Kidney (tissue), 13 donors: ENCODE measurements at regions not wholly inside any gene's neighbourhood (a gene's known extent, or its start where the extent isn't known, plus 50 kb on each side); places are given as distances from the start of the nearest gene placed in this dataset.

Experiments
- DNase-seq, 5 donors: peaks; one replicate each; pipeline ENCODE4 v3.0.0-alpha.2; 2013 to 2020
- FAIRE-seq: peaks from 2 replicates; lab custom pipeline; 2012; peaks lifted over from hg19 to GRCh38; lab: Jason Lieb, UNC
- H3K27ac ChIP-seq, 2 donors: one replicate each; pipeline ENCODE4 v1.7.0; 2013; ENCODE audit warnings: low read depth in 2 of 2, low read length in 2 of 2, inconsistent platforms in 1 of 2
- H3K27me3 ChIP-seq: one replicate; pipeline ENCODE4 v1.7.1; 2013; ENCODE audit warnings: low read length, inconsistent platforms; ENCODE audit not compliant: control insufficient read depth, insufficient read depth
- H3K36me3 ChIP-seq, 3 donors: one replicate each; pipeline versions ENCODE4 v1.7.0 to v1.7.1; 2013; ENCODE audit warnings: low read length in 3 of 3, control low read depth in 1 of 3, inconsistent platforms in 1 of 3; ENCODE audit not compliant: insufficient read depth in 3 of 3, control insufficient read depth in 2 of 3
- H3K4me1 ChIP-seq, 3 donors: one replicate each; pipeline versions ENCODE4 v1.7.0 to v1.7.1; 2013; ENCODE audit warnings: low read length in 3 of 3, inconsistent platforms in 1 of 3, low read depth in 1 of 3; ENCODE audit not compliant: control insufficient read depth in 2 of 3, insufficient read depth in 2 of 3
- H3K4me3 ChIP-seq, 3 donors: one replicate each; pipeline versions ENCODE4 v1.7.0 to v1.8.1; 2013; ENCODE audit warnings: low read length in 3 of 3, control low read depth in 1 of 3, inconsistent platforms in 1 of 3
- H3K9ac ChIP-seq, 3 donors: one replicate each; pipeline versions ENCODE4 v1.7.0 to v1.7.1; 2013; ENCODE audit warnings: low read length in 3 of 3, control low read depth in 1 of 3, inconsistent platforms in 1 of 3
- H3K9me3 ChIP-seq, 3 donors: one replicate each; pipeline versions ENCODE4 v1.7.0 to v1.7.1; 2013; ENCODE audit warnings: low read length in 3 of 3, control low read depth in 1 of 3, inconsistent platforms in 1 of 3; ENCODE audit not compliant: control insufficient read depth in 2 of 3, insufficient read depth in 1 of 3
- intact Hi-C: fragments of 100-400 bp; cut with DNase I; formaldehyde crosslinking; loops from one replicate; pipeline ENCODE4 v1.11.1; 2022
- TF ChIP-seq, protein P1 (sequence below): IDR thresholded peaks from 3 replicates; pipeline ENCODE4 v1.5.1; 2012; ENCODE audit warnings: mild to moderate bottlenecking, moderate library complexity, borderline replicate concordance; ENCODE audit not compliant: insufficient read depth; ENCODE audit errors: extremely low read depth
- donor health status: control.
- donor health status: control.
- donor health status: control.
- donor health status: control.
- donor health status: control.
- donor health status: DM: yes; HTN: yes; CAD: no.
- donor health status: Normal renal cell carcinoma (clear cell type).

DNA sequence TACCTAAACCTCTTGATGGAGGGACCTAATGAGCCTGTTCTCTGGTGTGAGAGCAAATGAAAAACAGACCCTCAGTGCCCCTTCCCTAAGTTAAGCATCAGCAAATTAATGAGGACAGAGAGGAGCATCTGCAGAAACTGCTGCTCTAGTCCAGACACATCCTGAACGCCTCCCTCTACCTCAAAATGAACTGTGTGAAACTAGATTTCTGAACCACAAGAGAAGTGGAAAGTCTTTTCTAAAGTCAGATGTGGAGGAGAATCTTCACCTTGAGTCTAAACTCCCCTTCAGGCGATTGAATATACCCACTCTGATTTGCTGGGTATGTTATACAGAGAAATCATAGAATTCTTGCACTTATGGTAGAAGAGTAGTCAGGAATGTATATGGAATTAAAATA is 104.4 kb upstream of the AMZ2 start:
- H3K27ac ChIP-seq, result no peak overlapping the region
- FAIRE-seq, result no peak
- H3K9me3 ChIP-seq, result no peaks in the 10 kb centered on the region
- H3K27me3 ChIP-seq, result no peaks in the 10 kb centered on the region
- no peaks in the 10 kb centered on the region for H3K4me1 ChIP-seq
- TF ChIP-seq, protein P1, sequence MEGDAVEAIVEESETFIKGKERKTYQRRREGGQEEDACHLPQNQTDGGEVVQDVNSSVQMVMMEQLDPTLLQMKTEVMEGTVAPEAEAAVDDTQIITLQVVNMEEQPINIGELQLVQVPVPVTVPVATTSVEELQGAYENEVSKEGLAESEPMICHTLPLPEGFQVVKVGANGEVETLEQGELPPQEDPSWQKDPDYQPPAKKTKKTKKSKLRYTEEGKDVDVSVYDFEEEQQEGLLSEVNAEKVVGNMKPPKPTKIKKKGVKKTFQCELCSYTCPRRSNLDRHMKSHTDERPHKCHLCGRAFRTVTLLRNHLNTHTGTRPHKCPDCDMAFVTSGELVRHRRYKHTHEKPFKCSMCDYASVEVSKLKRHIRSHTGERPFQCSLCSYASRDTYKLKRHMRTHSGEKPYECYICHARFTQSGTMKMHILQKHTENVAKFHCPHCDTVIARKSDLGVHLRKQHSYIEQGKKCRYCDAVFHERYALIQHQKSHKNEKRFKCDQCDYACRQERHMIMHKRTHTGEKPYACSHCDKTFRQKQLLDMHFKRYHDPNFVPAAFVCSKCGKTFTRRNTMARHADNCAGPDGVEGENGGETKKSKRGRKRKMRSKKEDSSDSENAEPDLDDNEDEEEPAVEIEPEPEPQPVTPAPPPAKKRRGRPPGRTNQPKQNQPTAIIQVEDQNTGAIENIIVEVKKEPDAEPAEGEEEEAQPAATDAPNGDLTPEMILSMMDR, result no peak
- DNase-seq, result no peak
- no peaks in the 10 kb centered on the region for H3K36me3 ChIP-seq
- no peak overlapping the region for H3K4me3 ChIP-seq
- intact Hi-C loops, result no loop called here
- H3K9ac ChIP-seq, result no peak overlapping the region

- TF ChIP-seq, protein P1, result no peak
- FAIRE-seq, result no peak
Measured at GRCh38 chr17:68145088-68145487, 102.8 kb upstream of the AMZ2 start.

DNA sequence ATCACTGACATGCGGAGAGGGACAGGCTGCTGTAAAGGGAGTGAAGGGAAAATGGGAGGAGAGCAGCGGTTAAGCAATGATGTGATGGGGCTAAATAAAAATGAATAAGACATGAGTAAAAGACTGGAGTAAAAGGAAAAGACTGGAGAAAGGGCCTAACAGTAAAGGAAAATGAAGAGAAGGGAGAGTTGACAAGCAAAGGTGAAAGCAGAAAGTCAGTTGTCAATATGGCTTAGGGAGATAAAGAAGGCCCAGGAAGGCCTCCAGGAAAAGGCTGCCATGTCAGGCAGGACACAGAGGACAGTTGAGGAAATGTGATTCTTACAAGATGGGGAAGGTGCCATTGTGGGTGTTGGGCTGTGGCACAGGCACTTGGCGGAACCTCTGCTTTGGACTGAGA is 98.9 kb upstream of the AMZ2 start:
- FAIRE-seq (no peak), DNase-seq (no peak)
- no peaks in the 10 kb centered on the region for H3K36me3 ChIP-seq
- H3K27ac ChIP-seq, result no peak overlapping the region
- H3K9ac ChIP-seq, result no peak overlapping the region
- H3K4me1 ChIP-seq, result no peaks in the 10 kb centered on the region
- H3K4me3 ChIP-seq, result no peak overlapping the region
- H3K9me3 ChIP-seq, result no peaks in the 10 kb centered on the region
- H3K27me3 ChIP-seq, result no peaks in the 10 kb centered on the region
- intact Hi-C loops, result no loop called here
- TF ChIP-seq, protein P1, result no peak

More at GRCh38 chr17:68145088-68145487, 102.8 kb upstream of the AMZ2 start:
- H3K9me3 ChIP-seq, result no peaks in the 10 kb centered on the region
- H3K4me3 ChIP-seq, result no peak overlapping the region
- no peak overlapping the region for H3K9ac ChIP-seq
- no peaks in the 10 kb centered on the region for H3K4me1 ChIP-seq
- no peak overlapping the region for H3K27ac ChIP-seq
- intact Hi-C loops, result no loop called here
- no peak for DNase-seq
- no peaks in the 10 kb centered on the region for H3K27me3 ChIP-seq
- H3K36me3 ChIP-seq, result no peaks in the 10 kb centered on the region

DNA sequence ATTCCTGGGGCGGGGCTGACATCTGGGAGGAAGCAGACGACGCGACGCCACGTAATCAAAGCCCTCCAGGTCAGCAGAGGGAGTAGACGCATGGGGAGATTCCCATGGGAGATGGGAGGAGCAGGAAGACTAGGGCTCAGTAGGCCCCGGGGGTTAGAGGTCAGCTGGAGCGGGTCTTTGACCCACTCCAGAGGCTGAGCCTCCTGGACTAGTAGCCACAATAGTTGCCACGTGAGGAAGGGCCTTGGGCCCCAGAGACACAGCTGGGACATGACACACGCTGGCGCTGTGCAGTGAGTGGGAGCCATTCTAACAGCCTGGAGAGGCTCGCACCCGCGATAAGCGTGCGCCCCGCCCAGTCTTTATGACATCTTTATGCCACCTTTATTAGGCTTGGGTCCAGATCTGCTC is 95.7 kb upstream of the AMZ2 start:
- TF ChIP-seq, protein P1, result no peak
- Histone ChIP-seq H3K27ac (no peak overlapping the region), H3K4me3 (no peak overlapping the region), H3K27me3 (no peaks in the 10 kb centered on the region), H3K9me3 (no peaks in the 10 kb centered on the region), H3K36me3 (no peaks in the 10 kb centered on the region), H3K4me1 (no peaks in the 10 kb centered on the region), H3K9ac (no peak overlapping the region)
- intact Hi-C loops, result no loop called here
- no peak for DNase-seq
- no peak for FAIRE-seq
